RPMI7951 (cell line): ENCODE measurements at regions not wholly inside any gene's neighbourhood (a gene's known extent, or its start where the extent isn't known, plus 50 kb on each side); places are given as distances from the start of the nearest gene placed in this dataset.
"Not testable (repeated sequence)": the region's sequence is repeated elsewhere in the genome, so short reads cannot be mapped to it uniquely, and the experiment has no call there.

Source experiments
- DNase-seq: peaks from one replicate; pipeline ENCODE4 v3.0.0-alpha.2; 2012; ENCODE audit warnings: low read depth

GRCh38 chr5:125081101-125081500 lies 334.7 kb upstream of the ZNF608 start:
- no peak for DNase-seq

GRCh38 chr5:125083981-125084380 lies 337.5 kb upstream of the ZNF608 start:
- peak; percentile 89 for DNase-seq

GRCh38 chr5:125085797-125086505 lies 339.5 kb upstream of the ZNF608 start:
- no peak for DNase-seq

GRCh38 chr5:125088522-125089105 lies 342.2 kb upstream of the ZNF608 start:
- no peak for DNase-seq

GRCh38 chr5:125092138-125092537 lies 345.7 kb upstream of the ZNF608 start:
- DNase-seq: not testable (repeated sequence)

GRCh38 chr5:125093776-125094175 lies 347.3 kb upstream of the ZNF608 start:
- peak; percentile 83 for DNase-seq

- no peak for DNase-seq
Measured at GRCh38 chr5:125100342-125100741, 353.9 kb upstream of the ZNF608 start.

GRCh38 chr5:125100951-125101350 lies 354.5 kb upstream of the ZNF608 start:
- no peak for DNase-seq

- no peak for DNase-seq
Measured at GRCh38 chr5:125103459-125103858, 357.0 kb upstream of the ZNF608 start.

- no peak for DNase-seq
Measured at GRCh38 chr5:125106271-125106670, 359.8 kb upstream of the ZNF608 start.

GRCh38 chr5:125106881-125107280 lies 360.4 kb upstream of the ZNF608 start:
- no peak for DNase-seq

GRCh38 chr5:125109293-125109692 lies 362.9 kb upstream of the ZNF608 start:
- DNase-seq: no peak

- DNase-seq: no peak
Measured at GRCh38 chr5:125109816-125110215, 363.4 kb upstream of the ZNF608 start.

- DNase-seq: peak; percentile 55
Measured at GRCh38 chr5:125112196-125112595, 365.8 kb upstream of the ZNF608 start.

- no peak for DNase-seq
Measured at GRCh38 chr5:125113328-125113727, 366.9 kb upstream of the ZNF608 start.

- peak; percentile 47 for DNase-seq
Measured at GRCh38 chr5:125115195-125115525, 368.7 kb upstream of the ZNF608 start.

GRCh38 chr5:125117566-125117965 lies 371.1 kb upstream of the ZNF608 start:
- peak; percentile 50 for DNase-seq

- DNase-seq: no peak
Measured at GRCh38 chr5:125120012-125120411, 373.6 kb upstream of the ZNF608 start.

- peak; percentile 42 for DNase-seq
Measured at GRCh38 chr5:125125031-125125823, 378.8 kb upstream of the ZNF608 start.

- no peak for DNase-seq
Measured at GRCh38 chr5:125126050-125126449, 379.6 kb upstream of the ZNF608 start.

- DNase-seq: peak; percentile 26
Measured at GRCh38 chr5:125129151-125129806, 382.8 kb upstream of the ZNF608 start.

GRCh38 chr5:125130591-125130990 lies 384.2 kb upstream of the ZNF608 start:
- DNase-seq: no peak
